Activated CD8-positive, alpha-beta T cell treated with anti-CD3 and anti-CD28 coated beads for 36 hours (primary cell): ENCODE measurements at regions not wholly inside any gene's neighbourhood (a gene's known extent, or its start where the extent isn't known, plus 50 kb on each side); places are given as distances from the start of the nearest gene placed in this dataset.

ENCODE experiments used
- ATAC-seq: fragments of 200-7000 bp; cut with Tn5 transposase; one replicate; pipeline ENCODE4 v1.10.0; 2021; ENCODE audit warnings: mild to moderate bottlenecking, moderate library complexity
- CTCF ChIA-PET: fragments of 350-600 bp; sonication (Branson Sonifier 250); formaldehyde crosslinking; loops from one replicate; lab custom pipeline; 2021; ENCODE audit warnings: antibody characterized with exemption; lab: Charles Lee
- POLR2A ChIA-PET: fragments of 350-600 bp; sonication (Branson Sonifier 250); formaldehyde crosslinking; loops from one replicate; lab custom pipeline; 2021; ENCODE audit warnings: antibody characterized with exemption; lab: Charles Lee
- DNase-seq: peaks from one replicate; pipeline ENCODE4 v3.0.0-alpha.2; 2020
- H3K27ac Mint-ChIP-seq: one replicate; pipeline ENCODE4 v1.8.0; 2021; ENCODE audit warnings: mild to moderate bottlenecking, mixed read lengths
- H3K27me3 Mint-ChIP-seq: one replicate; pipeline ENCODE4 v1.8.0; 2021; ENCODE audit warnings: mixed read lengths
- H3K36me3 Mint-ChIP-seq: one replicate; pipeline ENCODE4 v1.8.0; 2021; ENCODE audit warnings: low read depth, mixed read lengths
- H3K4me1 Mint-ChIP-seq: one replicate; pipeline ENCODE4 v1.8.0; 2021; ENCODE audit warnings: low read depth, mixed read lengths
- H3K4me3 Mint-ChIP-seq: one replicate; pipeline ENCODE4 v1.8.0; 2021; ENCODE audit warnings: mild to moderate bottlenecking, moderate library complexity, mixed read lengths
- H3K9me3 Mint-ChIP-seq: one replicate; pipeline ENCODE4 v1.8.0; 2021; ENCODE audit warnings: mixed read lengths
- CTCF ChIP-seq: fragments of 200-600 bp; IDR thresholded peaks from one replicate; pipeline ENCODE4 v1.8.0; 2022; ENCODE audit warnings: antibody characterized with exemption, mild to moderate bottlenecking
- intact Hi-C: fragments of 100-400 bp; cut with micrococcal nuclease; formaldehyde crosslinking; loops from one replicate; pipeline ENCODE4 v1.10.0; 2022

GRCh38 chr4:56197387-56197786, 189.9 kb downstream of the AASDH start:
- TF ChIP-seq CTCF: no peak
- Mint-ChIP-seq H3K27ac (no peak overlapping the region), H3K4me3 (no peak overlapping the region), H3K27me3 (peaks cover 2% of the 10 kb centered on the region), H3K9me3 (peaks cover 4% of the 10 kb centered on the region), H3K36me3 (no peaks in the 10 kb centered on the region), H3K4me1 (no peaks in the 10 kb centered on the region)
- intact Hi-C loops: no loop called here
- ChIA-PET POLR2A (no interaction called here), CTCF (no interaction called here)
- DNase-seq (no peak), ATAC-seq (no peak)

- POLR2A ChIA-PET: no interaction called here
- H3K4me1 Mint-ChIP-seq: no peaks in the 10 kb centered on the region
Observed at GRCh38 chr4:56195025-56195424, 192.3 kb downstream of the AASDH start.

GRCh38 chr4:56191534-56191933, 195.8 kb downstream of the AASDH start:
- ChIA-PET POLR2A (no interaction called here), CTCF (no interaction called here)
- intact Hi-C loops: no loop called here
- Mint-ChIP-seq H3K27me3 (peaks cover 2% of the 10 kb centered on the region), H3K4me1 (no peaks in the 10 kb centered on the region), H3K4me3 (no peak overlapping the region), H3K27ac (no peak overlapping the region), H3K9me3 (peaks cover 4% of the 10 kb centered on the region), H3K36me3 (no peaks in the 10 kb centered on the region)
- ATAC-seq (no peak), DNase-seq (no peak)
- no peak for TF ChIP-seq CTCF

More at GRCh38 chr4:56195025-56195424, 192.3 kb downstream of the AASDH start:
- no peak overlapping the region for H3K27ac Mint-ChIP-seq
- H3K9me3 Mint-ChIP-seq: peaks cover 4% of the 10 kb centered on the region
- ATAC-seq (no peak), DNase-seq (no peak)
- no peak for TF ChIP-seq CTCF
- CTCF ChIA-PET: no interaction called here
- no peaks in the 10 kb centered on the region for H3K36me3 Mint-ChIP-seq
- intact Hi-C loops: no loop called here
- H3K4me3 Mint-ChIP-seq: no peak overlapping the region
- peaks cover 2% of the 10 kb centered on the region for H3K27me3 Mint-ChIP-seq

GRCh38 chr4:56187688-56188087, 199.6 kb downstream of the AASDH start:
- Mint-ChIP-seq H3K36me3 (no peaks in the 10 kb centered on the region), H3K27me3 (no peaks in the 10 kb centered on the region), H3K9me3 (peaks cover 1% of the 10 kb centered on the region), H3K4me3 (no peak overlapping the region), H3K4me1 (no peaks in the 10 kb centered on the region), H3K27ac (no peak overlapping the region)
- no peak for TF ChIP-seq CTCF
- intact Hi-C loops: no loop called here
- CTCF ChIA-PET: no interaction called here
- DNase-seq: no peak
- ATAC-seq: no peak
- POLR2A ChIA-PET: no interaction called here

- POLR2A ChIA-PET: no interaction called here
- intact Hi-C loops: no loop called here
- Mint-ChIP-seq H3K9me3 (no peaks in the 10 kb centered on the region), H3K36me3 (no peaks in the 10 kb centered on the region), H3K4me3 (no peak overlapping the region), H3K4me1 (no peaks in the 10 kb centered on the region), H3K27me3 (no peaks in the 10 kb centered on the region), H3K27ac (no peak overlapping the region)
- DNase-seq: no peak
- CTCF ChIA-PET: no interaction called here
- no peak for TF ChIP-seq CTCF
- no peak for ATAC-seq
Observed at GRCh38 chr4:56186808-56187523, 200.3 kb downstream of the AASDH start.
